ENCODE measurements at regions not wholly inside any gene's neighbourhood (a gene's known extent, or its start where the extent isn't known, plus 50 kb on each side); places are given as distances from the start of the nearest gene placed in this dataset.

DNA sequence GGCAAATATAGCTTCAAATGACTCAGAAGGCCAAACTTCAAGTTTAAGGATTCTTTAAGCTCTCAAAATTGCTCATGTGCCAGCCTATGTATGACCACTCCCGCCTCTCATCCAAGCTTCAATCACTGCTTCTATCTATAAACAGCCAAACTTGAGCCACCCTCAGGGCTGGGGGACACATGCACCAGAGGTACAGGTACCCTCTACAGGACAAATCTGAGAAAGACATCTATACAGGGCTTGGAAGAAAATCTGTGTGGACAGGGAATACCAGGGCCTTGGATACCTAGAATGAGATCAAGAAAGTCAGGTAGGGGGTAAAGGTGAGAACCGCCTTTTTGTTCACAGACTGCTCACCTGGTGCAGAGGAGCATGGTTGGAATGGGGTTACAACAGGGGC is 217.9 kb downstream of the ATPSCKMT start:
- FAIRE-seq (no peak), DNase-seq (ENCODE audit: low spot score) (no peak), ATAC-seq (0 out of 3 replicates have a peak, but pooled peaks have one; percentile 40)
- no peak overlapping the region for H3K9ac ChIP-seq (ENCODE audit: insufficient read depth, low read depth, low read length)
- H2AFZ ChIP-seq (ENCODE audit: low read length) = no peak overlapping the region
- H3K4me2 ChIP-seq (ENCODE audit: low read depth, low read length) = no peak overlapping the region
- H4K20me1 ChIP-seq (ENCODE audit: insufficient read depth, low read length) = no peaks in the 10 kb centered on the region
- no TSS peak for BruUV-seq (replicated peaks)
- TF ChIP-seq PAWR (CRISPR knock-in tag; IDR thresholded peaks at IDR 0.05; ENCODE audit: borderline replicate concordance) = no peak
- no peak overlapping the region for H3K4me3 ChIP-seq (replicated peaks in 1 of 3; ENCODE audit: insufficient read depth in 1 of 3, low read depth in 2 of 3, low read length in 3 of 3)
- H3K36me3 ChIP-seq (replicated peaks in 1 of 2; ENCODE audit: control insufficient read depth in 1 of 2, insufficient read depth in 2 of 2, low read length in 2 of 2) = no peaks in the 10 kb centered on the region
- ChIA-PET POLR2A (no interaction called here), CTCF (ENCODE audit: low intra/inter-chr PET ratio, low total read pairs) (no interaction called here)
- no peaks in the 10 kb centered on the region for H3K79me2 ChIP-seq (ENCODE audit: insufficient read depth, low read length)
- in situ Hi-C loops (cut with HindIII; ENCODE audit: extremely low pct_ligation_motif_present, low pct_unique_long_range_greater_than_20kb) = no loop called here
- H3K27me3 ChIP-seq (ENCODE audit: control insufficient read depth in 1 of 2, insufficient read depth in 2 of 2, low read length in 2 of 2) = no peaks in the 10 kb centered on the region
- intact Hi-C loops (cut with micrococcal nuclease; ENCODE audit: unreplicated experiment) = no loop called here
- no peaks in the 10 kb centered on the region for H3K9me3 ChIP-seq (ENCODE audit: low read length)
- H3K27ac ChIP-seq (ENCODE audit: extremely low read length, insufficient read depth, low read length) = no peak overlapping the region
- no peaks in the 10 kb centered on the region for H3K4me1 ChIP-seq (ENCODE audit: insufficient read depth, low read length)
- 14% methylated on average over 2 of the region's 2 CpGs for WGBS (ENCODE audit: low lambda C conversion rate)

DNA sequence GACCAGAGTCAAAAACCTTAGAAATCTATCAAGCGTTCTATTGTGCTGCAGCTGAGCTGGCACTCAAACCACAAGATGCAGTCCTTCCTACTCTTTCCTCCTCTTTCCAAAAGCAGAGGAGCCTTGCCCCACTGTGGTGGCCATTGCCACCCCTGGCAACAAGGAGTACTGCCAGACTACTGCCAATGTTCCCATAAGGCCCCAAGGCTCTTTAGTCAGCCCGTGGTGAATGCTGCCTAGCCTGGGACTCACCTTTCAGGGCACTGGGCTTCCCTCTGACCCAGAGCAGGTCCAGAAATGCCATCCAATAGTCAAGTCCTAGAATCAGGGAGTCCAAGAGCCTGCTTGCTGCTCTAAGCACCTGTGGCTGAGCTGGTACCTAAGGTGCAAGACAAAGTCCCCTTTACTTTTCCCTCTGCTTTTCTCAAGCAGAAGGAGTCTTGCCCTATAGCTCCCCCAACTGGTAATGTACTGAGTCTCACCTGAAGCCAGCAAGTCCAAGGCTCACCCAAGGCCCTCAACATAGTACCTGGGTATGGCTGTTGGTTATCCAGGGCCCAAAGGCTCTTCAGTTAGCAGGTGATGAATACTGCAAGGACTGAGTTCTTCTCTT is 219.4 kb downstream of the ATPSCKMT start:
- FAIRE-seq (no peak), DNase-seq (ENCODE audit: low spot score) (peak; percentile 23), ATAC-seq (peak; percentile 58)
- Histone ChIP-seq H3K27me3 (ENCODE audit: control insufficient read depth in 1 of 2, insufficient read depth in 2 of 2, low read length in 2 of 2) (no peaks in the 10 kb centered on the region), H3K27ac (ENCODE audit: extremely low read length, insufficient read depth, low read length) (no peak overlapping the region), H4K20me1 (ENCODE audit: insufficient read depth, low read length) (no peaks in the 10 kb centered on the region), H3K4me2 (ENCODE audit: low read depth, low read length) (no peak overlapping the region), H3K4me3 (replicated peaks in 1 of 3; ENCODE audit: insufficient read depth in 1 of 3, low read depth in 2 of 3, low read length in 3 of 3) (no peak overlapping the region), H3K36me3 (replicated peaks in 1 of 2; ENCODE audit: control insufficient read depth in 1 of 2, insufficient read depth in 2 of 2, low read length in 2 of 2) (no peaks in the 10 kb centered on the region), H3K9me3 (ENCODE audit: low read length) (no peaks in the 10 kb centered on the region), H3K4me1 (ENCODE audit: insufficient read depth, low read length) (no peaks in the 10 kb centered on the region), H3K9ac (ENCODE audit: insufficient read depth, low read depth, low read length) (no peak overlapping the region), H2AFZ (ENCODE audit: low read length) (no peak overlapping the region), H3K79me2 (ENCODE audit: insufficient read depth, low read length) (no peaks in the 10 kb centered on the region)
- POLR2A ChIA-PET = no interaction called here
- peak; percentile 51; the same call in 1 of the 2 replicates for TF ChIP-seq STAG1 (CRISPR knock-in tag; IDR thresholded peaks at IDR 0.05)
- TF ChIP-seq SP2 (CRISPR knock-in tag; IDR thresholded peaks at IDR 0.05) = no peak
- no peak for TF ChIP-seq ESRRA (CRISPR knock-in tag; IDR thresholded peaks at IDR 0.05; ENCODE audit: low read depth)
- TF ChIP-seq, protein P1, sequence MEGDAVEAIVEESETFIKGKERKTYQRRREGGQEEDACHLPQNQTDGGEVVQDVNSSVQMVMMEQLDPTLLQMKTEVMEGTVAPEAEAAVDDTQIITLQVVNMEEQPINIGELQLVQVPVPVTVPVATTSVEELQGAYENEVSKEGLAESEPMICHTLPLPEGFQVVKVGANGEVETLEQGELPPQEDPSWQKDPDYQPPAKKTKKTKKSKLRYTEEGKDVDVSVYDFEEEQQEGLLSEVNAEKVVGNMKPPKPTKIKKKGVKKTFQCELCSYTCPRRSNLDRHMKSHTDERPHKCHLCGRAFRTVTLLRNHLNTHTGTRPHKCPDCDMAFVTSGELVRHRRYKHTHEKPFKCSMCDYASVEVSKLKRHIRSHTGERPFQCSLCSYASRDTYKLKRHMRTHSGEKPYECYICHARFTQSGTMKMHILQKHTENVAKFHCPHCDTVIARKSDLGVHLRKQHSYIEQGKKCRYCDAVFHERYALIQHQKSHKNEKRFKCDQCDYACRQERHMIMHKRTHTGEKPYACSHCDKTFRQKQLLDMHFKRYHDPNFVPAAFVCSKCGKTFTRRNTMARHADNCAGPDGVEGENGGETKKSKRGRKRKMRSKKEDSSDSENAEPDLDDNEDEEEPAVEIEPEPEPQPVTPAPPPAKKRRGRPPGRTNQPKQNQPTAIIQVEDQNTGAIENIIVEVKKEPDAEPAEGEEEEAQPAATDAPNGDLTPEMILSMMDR (CRISPR knock-in tag; IDR thresholded peaks at IDR 0.05) = peak; percentile 49
- 0% methylated on average over 1 of the region's 2 CpGs for WGBS (ENCODE audit: low lambda C conversion rate)
- intact Hi-C loops (cut with micrococcal nuclease; ENCODE audit: unreplicated experiment) = no loop called here
- BruUV-seq (replicated peaks) = no TSS peak
- CTCF ChIA-PET (ENCODE audit: low intra/inter-chr PET ratio, low total read pairs) = no interaction called here
- in situ Hi-C loops (cut with HindIII; ENCODE audit: extremely low pct_ligation_motif_present, low pct_unique_long_range_greater_than_20kb) = no loop called here
